Small intestine (tissue), 7 donors: ENCODE measurements at regions not wholly inside any gene's neighbourhood (a gene's known extent, or its start where the extent isn't known, plus 50 kb on each side); places are given as distances from the start of the nearest gene placed in this dataset.
A peak's percentile ranks its signal among the peaks of the same experiment; 100 is the strongest.

Source experiments
- DNase-seq, 2 donors: peaks; one replicate each; pipeline versions ENCODE4 v3.0.0 to v3.0.0-alpha.2; 2013
- FAIRE-seq: peaks from 2 replicates; lab custom pipeline; 2012; peaks lifted over from hg19 to GRCh38; lab: Jason Lieb, UNC
- H3K27ac ChIP-seq, 3 donors: one replicate each; pipeline ENCODE4 v1.5.1; 2013; ENCODE audit warnings: low read length in 2 of 3, mild to moderate bottlenecking in 2 of 3, control low read depth in 1 of 3, inconsistent platforms in 1 of 3, low read depth in 1 of 3, moderate library complexity in 1 of 3
- H3K27me3 ChIP-seq, 3 donors: one replicate each; pipeline ENCODE4 v1.6.1; 2013; ENCODE audit warnings: low read length in 3 of 3, inconsistent platforms in 1 of 3; ENCODE audit not compliant: control insufficient read depth in 3 of 3, insufficient read depth in 3 of 3
- H3K36me3 ChIP-seq, 3 donors: one replicate each; pipeline ENCODE4 v1.6.1; 2013; ENCODE audit warnings: low read length in 3 of 3, inconsistent platforms in 1 of 3, low read depth in 1 of 3, mild to moderate bottlenecking in 1 of 3, moderate library complexity in 1 of 3; ENCODE audit not compliant: control insufficient read depth in 3 of 3, insufficient read depth in 2 of 3
- H3K4me1 ChIP-seq, 3 donors: one replicate each; pipeline ENCODE4 v1.6.1; 2013; ENCODE audit warnings: low read length in 2 of 3, inconsistent platforms in 1 of 3, low read depth in 1 of 3, mild to moderate bottlenecking in 1 of 3, moderate library complexity in 1 of 3; ENCODE audit not compliant: control insufficient read depth in 3 of 3, insufficient read depth in 2 of 3
- H3K4me3 ChIP-seq, 3 donors: one replicate each; pipeline ENCODE4 v1.5.1; 2013; ENCODE audit warnings: low read length in 3 of 3, control low read depth in 1 of 3, inconsistent platforms in 1 of 3, low read depth in 1 of 3, mild to moderate bottlenecking in 1 of 3, moderate library complexity in 1 of 3
- H3K9me3 ChIP-seq, 2 donors: one replicate each; pipeline ENCODE4 v1.6.1; 2013; ENCODE audit warnings: low read depth in 1 of 2, low read length in 1 of 2; ENCODE audit not compliant: control insufficient read depth in 2 of 2, insufficient read depth in 1 of 2
- WGBS, 3 donors: extraction: QIAGEN DNeasy Blood & Tissue Kit; methylation state at CpG; one replicate each; pipeline ENCODE4 v1.1.7; 2013; 5-methylcytosine and 5-hydroxymethylcytosine counted together
- donor health status: healthy with polysubstance abuse.
- donor health status: control.
- donor health status: control.
- donor health status: Bipolar disorder and iron deficiency.
- donor health status: healthy.

DNA sequence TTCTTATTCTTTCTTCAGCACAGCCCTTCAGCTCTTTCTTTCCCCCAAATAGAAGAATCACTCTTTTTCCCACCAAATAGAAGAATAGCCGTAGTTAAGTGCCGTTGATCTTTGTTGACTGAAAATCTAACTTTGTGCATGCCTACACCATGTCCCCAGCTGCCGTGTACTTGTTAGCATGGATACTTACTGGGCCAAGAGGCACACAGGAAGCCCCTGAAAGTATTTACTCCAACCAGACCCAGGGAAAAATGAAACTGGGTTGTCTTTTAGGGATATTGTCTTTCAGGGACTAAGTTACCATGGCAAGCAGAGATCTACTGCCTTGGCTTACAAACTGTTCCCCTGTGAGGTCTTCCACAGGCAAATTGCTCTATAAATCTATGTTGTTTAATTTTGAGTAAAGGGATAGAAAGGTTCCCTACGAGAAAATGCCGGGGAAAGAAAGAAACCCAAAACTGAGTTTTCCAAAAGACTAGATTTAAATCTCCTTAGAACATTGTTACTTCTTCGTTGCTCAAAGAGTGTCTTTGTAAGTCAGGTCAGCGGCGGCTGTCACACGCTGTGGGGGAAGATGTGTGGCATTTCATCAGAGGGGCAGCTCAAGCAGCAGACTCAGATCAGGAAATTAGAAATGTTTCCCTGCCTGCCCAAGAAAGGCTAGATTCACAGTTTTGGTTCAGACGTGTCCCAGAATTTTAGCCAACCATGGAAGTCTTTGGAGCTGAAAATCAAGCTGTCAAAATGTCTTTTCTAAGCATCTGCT is 152.7 kb upstream of the PRNP start:
- Histone ChIP-seq H3K9me3 (no peaks in the 10 kb centered on the region), H3K4me1 (no peaks in the 10 kb centered on the region), H3K27ac (no peak overlapping the region), H3K4me3 (no peak overlapping the region), H3K36me3 (no peaks in the 10 kb centered on the region), H3K27me3 (no peaks in the 10 kb centered on the region)
- no peak for DNase-seq
- FAIRE-seq, result no peak
- WGBS, 3 donors, result 70 to 82% (median 80%) methylated on average over 10 of the region's 10 CpGs

DNA sequence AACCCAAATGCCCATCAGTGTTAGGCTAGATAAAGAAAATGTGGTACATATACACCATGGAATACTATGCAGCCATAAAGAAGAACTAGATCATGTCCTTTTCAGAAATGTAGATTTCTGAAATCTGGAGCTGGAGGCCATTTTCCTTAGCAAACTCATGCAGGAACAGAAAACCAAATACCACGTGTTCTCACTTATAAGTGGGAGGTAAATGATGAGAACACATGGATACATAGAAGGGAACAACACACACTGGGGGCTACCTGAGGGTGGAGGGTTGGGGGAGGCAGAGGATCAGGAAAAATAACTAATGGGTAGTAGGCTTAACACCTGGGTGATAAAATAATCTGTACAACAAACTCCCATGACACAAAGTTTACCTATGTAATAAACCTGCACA is 153.5 kb upstream of the PRNP start:
- 55 to 83% (median 59%) methylated on average over 1 of the region's 1 CpG for WGBS, 3 donors
- no peak overlapping the region for H3K27ac ChIP-seq
- H3K4me3 ChIP-seq, result no peak overlapping the region
- no peaks in the 10 kb centered on the region for H3K9me3 ChIP-seq
- DNase-seq (no peak), FAIRE-seq (no peak)
- H3K27me3 ChIP-seq, result no peaks in the 10 kb centered on the region
- H3K36me3 ChIP-seq, result no peaks in the 10 kb centered on the region
- H3K4me1 ChIP-seq, result no peaks in the 10 kb centered on the region

GRCh38 chr20:4524792-4525191 is 161.5 kb upstream of the PRNP start:
- no peaks in the 10 kb centered on the region for H3K36me3 ChIP-seq
- H3K4me1 ChIP-seq, result no peaks in the 10 kb centered on the region
- DNase-seq (no peak), FAIRE-seq (no peak)
- 52 to 81% (median 74%) methylated on average over 1 of the region's 1 CpG for WGBS, 3 donors
- no peak overlapping the region for H3K4me3 ChIP-seq
- H3K27me3 ChIP-seq, result peaks cover 0 to 3% (median 0%) of the 10 kb centered on the region in 3 donors
- H3K9me3 ChIP-seq, result no peaks in the 10 kb centered on the region
- no peak overlapping the region for H3K27ac ChIP-seq

- DNase-seq (no peak), FAIRE-seq (no peak)
- 95 to 97% (median 96%) methylated on average over 3 of the region's 3 CpGs for WGBS, 3 donors
- no peaks in the 10 kb centered on the region for H3K4me1 ChIP-seq
- no peak overlapping the region for H3K4me3 ChIP-seq
- H3K9me3 ChIP-seq, result no peaks in the 10 kb centered on the region
- H3K27ac ChIP-seq, result no peak overlapping the region
- peaks cover 0 to 3% (median 0%) of the 10 kb centered on the region in 3 donors for H3K27me3 ChIP-seq
- H3K36me3 ChIP-seq, result no peaks in the 10 kb centered on the region
Measured at GRCh38 chr20:4524307-4524706, 161.9 kb upstream of the PRNP start.

DNA sequence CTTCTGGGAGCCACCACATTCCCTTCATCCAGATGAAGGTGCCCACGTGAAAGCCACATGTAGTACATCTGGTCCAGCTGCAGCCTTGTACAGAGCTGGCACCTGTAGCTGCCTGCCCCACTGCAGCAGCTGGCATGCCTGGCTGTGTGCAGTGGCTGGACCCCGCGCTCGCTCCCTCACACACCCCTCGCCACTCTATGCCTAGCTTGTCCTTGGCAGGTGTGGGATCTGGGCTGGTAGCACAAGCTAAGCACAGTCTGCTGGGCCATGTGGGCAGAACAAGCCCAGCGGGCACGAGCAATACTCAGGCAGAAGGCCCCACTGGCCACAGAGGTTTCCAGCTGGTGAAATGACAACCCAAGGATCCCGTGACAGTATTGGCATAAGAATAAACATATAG is 163.9 kb upstream of the PRNP start:
- Histone ChIP-seq H3K4me3 (no peak overlapping the region), H3K4me1 (no peaks in the 10 kb centered on the region), H3K9me3 (no peaks in the 10 kb centered on the region), H3K36me3 (no peaks in the 10 kb centered on the region), H3K27me3 (peaks cover 0 to 3% (median 0%) of the 10 kb centered on the region in 3 donors), H3K27ac (no peak overlapping the region)
- DNase-seq (no peak), FAIRE-seq (no peak)
- WGBS, 3 donors, result 85 to 90% (median 87%) methylated on average over 8 of the region's 8 CpGs

GRCh38 chr20:4521170-4521968 is 164.9 kb upstream of the PRNP start:
- FAIRE-seq (no peak), DNase-seq (no peak)
- no peaks in the 10 kb centered on the region for H3K36me3 ChIP-seq
- H3K4me1 ChIP-seq, result no peaks in the 10 kb centered on the region
- H3K4me3 ChIP-seq, result no peak overlapping the region
- no peaks in the 10 kb centered on the region for H3K9me3 ChIP-seq
- peaks cover 0 to 3% (median 0%) of the 10 kb centered on the region in 3 donors for H3K27me3 ChIP-seq
- no peak overlapping the region for H3K27ac ChIP-seq
- WGBS, 3 donors, result 72 to 77% (median 77%) methylated on average over 16 of the region's 16 CpGs

DNA sequence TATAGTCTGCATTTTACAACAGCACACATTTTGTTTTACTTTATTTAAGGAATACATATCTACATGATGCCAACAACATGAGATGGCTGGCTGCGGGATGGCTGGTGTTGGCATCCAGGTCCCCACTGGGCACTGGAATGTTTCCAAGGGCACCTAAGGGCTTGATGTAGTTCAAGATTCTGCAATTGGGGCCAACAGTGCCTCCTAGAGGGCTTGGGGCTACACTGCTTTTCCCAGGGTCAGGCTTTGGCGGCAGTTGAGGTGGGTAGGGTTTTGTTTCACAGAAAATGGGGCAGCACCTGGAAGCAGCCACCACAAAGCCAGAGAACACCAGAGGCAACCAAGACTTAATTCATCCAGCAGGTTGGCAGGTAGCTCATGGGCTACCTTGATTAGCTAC is 166.7 kb upstream of the PRNP start:
- H3K4me3 ChIP-seq, result no peak overlapping the region
- no peaks in the 10 kb centered on the region for H3K4me1 ChIP-seq
- peak; percentile 12 to 29 for DNase-seq
- no peaks in the 10 kb centered on the region for H3K9me3 ChIP-seq
- H3K27me3 ChIP-seq, result peaks cover 0 to 3% (median 0%) of the 10 kb centered on the region in 3 donors
- FAIRE-seq, result no peak
- no peak overlapping the region for H3K27ac ChIP-seq
- 18 to 32% (median 24%) methylated on average over 2 of the region's 2 CpGs for WGBS, 3 donors
- no peaks in the 10 kb centered on the region for H3K36me3 ChIP-seq

DNA sequence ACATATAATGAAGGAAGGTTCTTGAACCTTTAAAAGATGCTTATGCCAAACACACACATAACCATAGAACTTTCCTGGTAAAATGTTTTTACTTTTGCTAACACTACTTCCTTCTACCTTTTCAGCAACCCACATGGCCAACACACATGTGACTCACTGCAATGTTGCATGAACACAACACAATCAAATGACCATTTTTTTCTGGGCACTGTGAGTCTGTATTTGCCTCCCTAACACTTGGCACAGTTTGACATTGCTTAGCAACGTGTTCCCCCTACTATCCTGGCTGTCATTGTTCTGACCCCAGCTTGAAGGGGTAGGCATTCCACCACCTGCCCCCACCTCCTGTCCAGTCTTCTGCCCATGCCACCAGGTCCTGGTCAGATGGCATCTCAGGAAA is 169.4 kb upstream of the PRNP start:
- Histone ChIP-seq H3K4me1 (no peaks in the 10 kb centered on the region), H3K9me3 (no peaks in the 10 kb centered on the region), H3K27ac (no peak overlapping the region), H3K36me3 (no peaks in the 10 kb centered on the region), H3K27me3 (peaks cover 0 to 3% (median 0%) of the 10 kb centered on the region in 3 donors), H3K4me3 (no peak overlapping the region)
- no peak for FAIRE-seq
- no peak for DNase-seq
- WGBS, 3 donors, result 56 to 70% (median 67%) methylated on average over 1 of the region's 1 CpG
